ENCODE measurements at regions not wholly inside any gene's neighbourhood (a gene's known extent, or its start where the extent isn't known, plus 50 kb on each side); places are given as distances from the start of the nearest gene placed in this dataset.
"Not testable (repeated sequence)": the region's sequence is repeated elsewhere in the genome, so short reads cannot be mapped to it uniquely, and the experiment has no call there.

DNA sequence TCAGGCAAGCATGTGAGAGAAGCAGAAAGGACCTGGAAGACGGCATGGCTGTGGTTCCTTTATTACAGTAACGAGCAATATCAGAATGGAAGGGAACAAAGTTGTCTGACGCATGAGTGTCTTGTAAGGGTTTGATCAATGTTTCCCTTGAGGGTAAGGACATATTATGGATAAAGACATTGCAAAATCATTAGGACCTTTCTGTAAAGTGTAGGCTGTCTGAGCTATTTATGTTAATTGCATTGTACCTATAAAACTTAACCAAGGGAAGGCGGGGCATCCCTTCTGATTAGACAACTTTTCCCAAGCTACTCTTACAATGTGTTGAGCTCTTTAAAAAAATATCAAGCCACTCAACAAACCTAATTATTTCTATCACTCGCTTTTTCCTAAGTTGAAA, 112.2 kb upstream of the JADE1 start:
- no peak for DNase-seq
- intact Hi-C loops (cut with DNase I): no loop called here

- intact Hi-C loops (cut with DNase I): no loop called here
- no peak for DNase-seq
These were observed 119.5 kb upstream of the JADE1 start for GRCh38 chr4:128690011-128690410.

DNA sequence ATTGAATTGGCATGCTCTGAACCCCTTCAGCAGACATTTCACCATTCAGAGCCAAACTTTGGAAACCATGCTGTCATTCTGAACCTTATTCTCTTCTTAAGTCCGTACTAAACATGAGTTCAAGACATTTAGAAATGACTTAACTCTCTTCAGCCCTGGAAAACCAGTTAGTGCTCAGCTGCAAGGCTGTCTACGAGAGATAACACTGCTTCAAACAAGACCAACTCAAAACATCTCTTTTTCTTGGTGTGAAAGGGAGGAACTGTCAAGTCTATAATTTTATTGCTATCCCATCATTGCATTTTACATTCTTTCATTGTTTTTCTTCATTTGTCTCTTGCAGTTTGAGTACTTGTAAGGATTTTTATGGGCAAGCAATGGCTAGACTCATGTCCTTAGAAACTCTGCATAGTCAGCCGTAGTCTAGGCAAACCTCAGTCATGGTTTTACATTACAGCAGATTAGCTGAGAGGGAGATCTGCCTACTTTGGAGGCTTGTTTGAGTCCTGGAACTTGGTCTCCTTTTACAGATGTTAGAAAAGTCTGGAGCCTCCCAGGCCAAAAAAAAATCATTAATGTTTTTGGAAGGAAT, 120.6 kb upstream of the JADE1 start:
- DNase-seq: no peak
- intact Hi-C loops (cut with DNase I): no loop called here

DNA sequence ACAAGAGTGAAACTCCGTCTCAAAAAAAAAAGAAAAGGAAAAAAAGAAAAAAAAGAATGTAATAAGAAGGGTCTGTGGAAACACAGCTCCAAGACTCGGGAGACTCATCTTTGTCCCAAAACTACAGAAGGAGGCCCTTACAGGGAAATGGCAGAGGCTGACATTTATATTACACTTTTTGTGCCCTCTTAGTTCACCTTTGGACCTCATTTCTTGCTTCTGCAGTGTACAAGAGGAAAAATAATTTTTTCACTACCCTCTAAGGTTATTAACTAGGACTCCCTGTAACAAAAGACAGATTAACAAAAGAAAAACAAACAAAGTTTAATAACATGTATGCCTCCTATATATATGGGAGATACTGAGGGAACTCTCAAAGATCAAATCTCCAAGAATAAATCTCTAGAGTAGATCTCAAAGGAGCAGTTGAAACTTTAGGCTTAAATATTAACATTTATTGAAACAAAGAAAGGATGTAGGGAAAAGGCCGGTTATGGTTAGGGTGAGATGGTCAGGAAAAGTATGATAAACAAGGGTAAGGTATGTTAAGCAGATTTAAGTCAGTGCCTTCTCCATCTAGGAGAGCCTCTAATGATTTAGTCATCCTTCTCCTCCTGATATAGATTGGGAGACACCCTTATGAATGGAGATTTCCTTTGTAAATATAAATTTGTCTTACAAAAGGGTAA, 121.3 kb upstream of the JADE1 start:
- intact Hi-C loops (cut with DNase I): no loop called here

GRCh38 chr4:128686810-128687209, 122.7 kb upstream of the JADE1 start:
- intact Hi-C loops (cut with DNase I): no loop called here
- no peak for DNase-seq

More for the DNA sequence above, 121.3 kb upstream of the JADE1 start:
- DNase-seq: no peak

DNA sequence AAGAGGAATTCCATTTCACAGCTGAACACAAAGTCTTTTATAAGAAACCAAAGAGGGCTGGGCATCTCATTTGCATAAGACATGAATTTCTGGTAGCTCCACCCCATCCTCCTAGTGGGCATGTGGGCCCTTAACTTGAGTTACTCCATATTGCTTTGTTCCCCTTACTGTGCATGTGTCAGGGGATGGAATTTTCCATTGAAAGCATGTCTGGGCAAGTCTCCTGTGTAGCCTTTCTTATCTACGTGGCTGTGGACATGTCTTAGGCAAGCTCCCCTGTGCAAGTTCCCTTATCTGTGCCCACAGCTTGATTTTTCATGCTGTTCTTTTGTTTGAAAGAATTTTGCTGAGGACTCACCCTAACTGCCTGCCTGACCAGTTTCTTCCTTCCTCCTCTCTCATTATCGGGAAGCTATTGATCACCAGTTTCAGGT, 123.5 kb upstream of the JADE1 start:
- intact Hi-C loops (cut with DNase I): no loop called here
- DNase-seq: no peak

- intact Hi-C loops (cut with DNase I): no loop called here
- DNase-seq: no peak
These were observed 125.5 kb upstream of the JADE1 start for GRCh38 chr4:128684016-128684415.

DNA sequence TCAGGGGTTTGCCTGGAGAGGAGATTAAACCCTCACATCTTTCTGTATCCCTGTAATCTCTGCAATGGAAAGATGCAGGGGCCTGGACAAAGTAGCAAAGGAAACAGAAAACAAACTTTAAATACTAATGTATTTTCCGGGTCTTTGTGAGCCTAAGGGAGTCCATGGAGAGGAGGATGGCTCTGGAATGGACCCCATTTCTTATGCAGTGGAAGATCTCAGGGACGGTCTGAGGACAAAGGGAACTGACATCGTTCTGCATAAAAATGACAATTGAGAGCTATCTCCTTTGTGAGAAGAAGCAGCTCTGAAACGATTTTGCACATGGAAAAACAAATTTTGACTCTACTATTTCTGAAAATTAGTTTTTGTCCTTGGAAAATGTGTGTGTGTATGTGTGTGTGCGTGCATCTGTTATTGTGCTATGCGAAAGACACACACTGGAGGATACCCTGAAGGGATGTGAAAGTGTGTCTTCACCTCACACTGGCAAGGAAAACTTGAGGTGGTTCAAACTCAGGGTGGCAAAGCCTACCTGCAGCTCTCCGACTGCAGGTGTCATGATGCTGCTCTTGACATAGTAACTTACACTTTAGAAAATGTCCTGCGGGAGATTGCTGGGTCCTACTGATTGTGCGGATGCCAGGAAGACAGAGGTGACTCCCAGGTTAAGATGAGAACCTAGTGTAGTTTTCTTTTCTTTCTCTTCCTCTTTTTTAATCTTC, 126.4 kb upstream of the JADE1 start:
- intact Hi-C loops (cut with DNase I): no loop called here
- no peak for DNase-seq

DNA sequence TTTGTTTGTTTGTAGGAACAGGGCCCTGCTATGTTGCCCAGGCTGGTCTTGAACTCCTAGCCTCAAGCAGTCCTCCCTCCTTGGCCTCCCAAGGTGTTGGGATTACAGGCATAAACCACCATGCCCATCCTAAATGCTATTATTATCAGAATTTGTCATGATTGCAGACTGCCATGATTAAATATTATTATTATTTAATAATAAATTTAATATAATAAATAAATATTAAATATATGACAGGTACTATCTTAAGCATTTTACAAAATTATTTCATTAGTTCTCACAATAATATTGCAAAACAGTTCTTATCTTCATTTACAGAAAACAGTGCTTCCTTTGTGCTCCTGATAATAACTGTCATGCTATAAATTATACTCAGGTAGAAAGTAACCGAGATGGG, 133.4 kb upstream of the JADE1 start:
- no peak for DNase-seq
- intact Hi-C loops (cut with DNase I): no loop called here

DNA sequence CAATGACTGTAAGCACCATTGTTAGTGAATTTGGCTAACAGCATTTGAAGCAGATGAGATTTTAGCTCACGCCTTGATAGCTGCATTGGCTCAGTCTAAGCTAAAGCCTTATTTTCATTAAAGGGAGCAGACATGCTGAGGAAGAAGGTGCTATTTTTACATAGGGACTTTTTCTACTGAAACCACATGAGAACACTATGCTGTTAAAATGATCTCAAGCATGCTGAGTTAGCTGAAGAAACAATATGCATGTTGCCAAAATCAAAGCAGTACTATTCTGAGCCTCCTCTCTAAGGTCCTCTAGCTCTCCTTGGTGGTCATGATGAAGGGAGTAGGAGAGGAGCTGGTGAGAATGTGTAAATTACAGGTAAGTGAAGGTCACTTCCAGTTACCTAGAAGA, 134.4 kb upstream of the JADE1 start:
- DNase-seq: no peak
- intact Hi-C loops (cut with DNase I): no loop called here

DNA sequence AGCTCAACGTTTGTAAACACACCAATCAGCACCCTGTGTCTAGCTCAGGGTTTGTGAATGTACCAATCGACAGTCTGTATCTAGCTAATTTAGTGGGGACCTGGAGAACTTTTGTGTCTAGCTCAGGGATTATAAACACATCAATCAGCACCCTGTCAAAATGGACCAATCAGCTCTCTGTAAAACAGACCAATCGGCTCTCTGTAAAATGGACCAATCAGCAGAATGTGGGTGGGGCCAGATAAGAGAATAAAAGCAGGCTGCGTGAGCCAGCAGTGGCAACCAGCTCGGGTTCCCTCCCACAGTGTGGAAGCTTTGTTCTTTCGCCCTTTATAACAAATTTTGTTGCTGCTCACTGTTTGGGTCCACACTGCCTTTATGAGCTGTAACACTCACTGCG, 136.3 kb upstream of the JADE1 start:
- intact Hi-C loops (cut with DNase I); DNase-seq: not testable (repeated sequence)

DNA sequence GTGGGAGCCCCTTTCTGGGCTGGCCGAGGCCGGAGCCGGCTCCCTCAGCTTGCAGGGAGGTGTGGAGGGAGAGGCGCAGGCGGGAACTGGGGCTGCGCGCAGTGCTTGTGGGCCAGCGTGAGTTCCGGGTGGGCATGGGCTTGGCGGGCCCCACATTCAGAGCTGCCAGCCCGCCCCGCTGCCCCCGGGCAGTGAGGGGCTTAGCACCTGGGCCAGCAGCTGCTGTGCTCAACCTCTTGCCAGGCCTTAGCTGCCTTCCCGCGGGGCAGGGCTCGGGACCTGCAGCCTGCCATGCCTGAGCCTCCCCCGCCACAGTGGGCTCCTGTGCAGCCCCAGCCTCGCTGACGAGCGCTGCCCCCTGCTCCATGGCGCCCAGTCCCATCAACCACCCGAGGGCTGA, 136.9 kb upstream of the JADE1 start:
- DNase-seq; intact Hi-C loops (cut with DNase I): not testable (repeated sequence)

GRCh38 chr4:128670513-128670912, 139.0 kb upstream of the JADE1 start:
- no peak for DNase-seq
- intact Hi-C loops (cut with DNase I): no loop called here

GRCh38 chr4:128668566-128668965, 140.9 kb upstream of the JADE1 start:
- intact Hi-C loops (cut with DNase I): no loop called here

GRCh38 chr4:128665514-128665913, 144.0 kb upstream of the JADE1 start:
- DNase-seq: no peak
- intact Hi-C loops (cut with DNase I): no loop called here

More at GRCh38 chr4:128668566-128668965, 140.9 kb upstream of the JADE1 start:
- DNase-seq: no peak

- intact Hi-C loops (cut with DNase I): no loop called here
These were observed 146.2 kb upstream of the JADE1 start for GRCh38 chr4:128663325-128663724.

DNA sequence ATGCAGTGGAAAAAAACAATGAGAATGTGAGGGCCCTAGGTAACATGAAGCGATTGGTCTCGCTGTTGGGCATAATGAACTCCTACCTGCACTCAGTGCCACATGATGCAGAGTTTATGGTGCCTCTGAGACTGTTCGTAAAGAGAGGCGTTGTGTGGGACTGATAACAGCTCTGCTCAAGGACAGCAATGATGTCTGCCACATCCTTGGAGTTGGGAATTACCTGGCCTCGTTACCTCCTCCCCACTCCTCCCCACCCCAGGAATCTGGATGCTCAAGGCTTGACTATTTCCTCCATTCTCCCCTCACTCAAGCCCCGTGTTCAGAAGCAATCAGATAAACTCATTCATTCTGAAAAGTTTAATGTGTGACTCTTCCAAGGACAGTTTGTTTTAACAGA, 148.0 kb upstream of the JADE1 start:
- intact Hi-C loops (cut with DNase I): no loop called here
- DNase-seq: no peak

More at GRCh38 chr4:128663325-128663724, 146.2 kb upstream of the JADE1 start:
- DNase-seq: no peak

GRCh38 chr4:128660361-128661215, 148.9 kb upstream of the JADE1 start:
- DNase-seq: no peak
- intact Hi-C loops (cut with DNase I): no loop called here

GRCh38 chr4:128658214-128658631, 151.3 kb upstream of the JADE1 start:
- intact Hi-C loops (cut with DNase I): no loop called here
- DNase-seq: no peak

DNA sequence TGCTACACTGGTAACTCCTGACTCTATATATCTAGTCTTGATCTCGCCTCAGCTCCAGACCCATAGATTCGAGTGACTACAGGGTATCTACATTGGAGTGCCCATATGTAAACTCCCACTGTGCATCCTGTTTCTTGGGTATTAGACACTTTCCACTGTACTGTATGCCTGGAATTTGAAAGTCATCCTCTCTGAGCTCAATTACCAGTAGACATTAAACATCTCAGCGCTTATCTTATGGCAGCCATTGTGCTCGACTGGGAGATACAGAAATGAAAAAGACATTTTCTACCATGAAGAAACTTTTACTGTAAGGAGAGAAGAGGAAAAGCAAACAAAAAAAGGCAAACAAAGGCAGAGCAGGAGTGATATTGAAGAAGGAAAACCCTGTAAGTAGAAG, 151.9 kb upstream of the JADE1 start:
- intact Hi-C loops (cut with DNase I): no loop called here
- no peak for DNase-seq

Measured in head of caudate nucleus (tissue), 42 donors.